ENCODE measurements at regions not wholly inside any gene's neighbourhood (a gene's known extent, or its start where the extent isn't known, plus 50 kb on each side); places are given as distances from the start of the nearest gene placed in this dataset.

GRCh38 chr3:25916321-25916720 lies 126.4 kb downstream of the OXSM start:
- no peak for TF ChIP-seq POLR2A (IDR thresholded peaks at IDR 0.05)
- TF ChIP-seq CTCF (IDR thresholded peaks at IDR 0.05) = no peak
